ENCODE measurements at regions not wholly inside any gene's neighbourhood (a gene's known extent, or its start where the extent isn't known, plus 50 kb on each side); places are given as distances from the start of the nearest gene placed in this dataset.
"Not testable (repeated sequence)": the region's sequence is repeated elsewhere in the genome, so short reads cannot be mapped to it uniquely, and the experiment has no call there.

GRCh38 chrX:96540111-96540631, 144.5 kb upstream of the DIAPH2 start:
- DNase-seq, result no peak

- not testable (repeated sequence) for DNase-seq
Measured at GRCh38 chrX:96546281-96546680, 138.4 kb upstream of the DIAPH2 start.

- DNase-seq, result no peak
Measured at GRCh38 chrX:96551322-96551872, 133.2 kb upstream of the DIAPH2 start.

- no peak for DNase-seq
Measured at GRCh38 chrX:96556886-96557285, 127.8 kb upstream of the DIAPH2 start.

- DNase-seq, result not testable (repeated sequence)
Measured at GRCh38 chrX:96561129-96561528, 123.5 kb upstream of the DIAPH2 start.

- DNase-seq, result no peak
Measured at GRCh38 chrX:96563646-96564045, 121.0 kb upstream of the DIAPH2 start.

- no peak for DNase-seq
Measured at GRCh38 chrX:96564595-96564994, 120.0 kb upstream of the DIAPH2 start.

- no peak for DNase-seq
Measured at GRCh38 chrX:96566878-96567277, 117.8 kb upstream of the DIAPH2 start.

GRCh38 chrX:96568071-96568470, 116.6 kb upstream of the DIAPH2 start:
- DNase-seq, result no peak

GRCh38 chrX:96569034-96569433, 115.6 kb upstream of the DIAPH2 start:
- no peak for DNase-seq

- no peak for DNase-seq
Measured at GRCh38 chrX:96575011-96575410, 109.6 kb upstream of the DIAPH2 start.

GRCh38 chrX:96576368-96576767, 108.3 kb upstream of the DIAPH2 start:
- DNase-seq, result no peak

GRCh38 chrX:96578781-96579180, 105.9 kb upstream of the DIAPH2 start:
- DNase-seq, result no peak

- no peak for DNase-seq
Measured at GRCh38 chrX:96579252-96579651, 105.4 kb upstream of the DIAPH2 start.

GRCh38 chrX:96590403-96590802, 94.2 kb upstream of the DIAPH2 start:
- no peak for DNase-seq

- DNase-seq, result no peak
Measured at GRCh38 chrX:96591421-96591820, 93.2 kb upstream of the DIAPH2 start.

GRCh38 chrX:96597847-96598246, 86.8 kb upstream of the DIAPH2 start:
- not testable (repeated sequence) for DNase-seq

GRCh38 chrX:96611619-96612362, 72.9 kb upstream of the DIAPH2 start:
- no peak for DNase-seq

- no peak for DNase-seq
Measured at GRCh38 chrX:96615448-96615847, 69.2 kb upstream of the DIAPH2 start.

- no peak for DNase-seq
Measured at GRCh38 chrX:96619588-96619987, 65.1 kb upstream of the DIAPH2 start.

- DNase-seq, result no peak
Measured at GRCh38 chrX:96621811-96622210, 62.8 kb upstream of the DIAPH2 start.
